ENCODE measurements at regions not wholly inside any gene's neighbourhood (a gene's known extent, or its start where the extent isn't known, plus 50 kb on each side); places are given as distances from the start of the nearest gene placed in this dataset.

- no peak overlapping the region for H2AFZ ChIP-seq (ENCODE audit: low read length)
- H3K4me3 ChIP-seq (ENCODE audit: low read depth, low read length, poor library complexity, severe bottlenecking) = no peak overlapping the region
- no TSS peak for BruUV-seq (replicated peaks)
- CTCF ChIA-PET (ENCODE audit: unreplicated experiment) = no interaction called here
- no peaks in the 10 kb centered on the region for H3K9me3 ChIP-seq (ENCODE audit: low read length)
- no peak overlapping the region for H3K4me2 ChIP-seq (ENCODE audit: low read length)
- no peaks in the 10 kb centered on the region for H3K79me2 ChIP-seq (ENCODE audit: insufficient read depth, low read depth, low read length)
- no peaks in the 10 kb centered on the region for H3K4me1 ChIP-seq (ENCODE audit: insufficient read depth, low read length, poor library complexity, severe bottlenecking)
- TF ChIP-seq EZH2phosphoT487 (IDR thresholded peaks at IDR 0.05; ENCODE audit: borderline replicate concordance, low read depth, low read length) (no peak), CTCF (conservative IDR thresholded peaks at IDR 0.05; ENCODE audit: low read length) (no peak)
- H4K20me1 ChIP-seq (ENCODE audit: insufficient read depth, low read length) = no peaks in the 10 kb centered on the region
- intact Hi-C loops (cut with micrococcal nuclease; ENCODE audit: unreplicated experiment) = no loop called here
- no peak for DNase-seq (ENCODE audit: low spot score)
- H3K36me3 ChIP-seq (ENCODE audit: insufficient read depth, low read length) = peaks cover 70% of the 10 kb centered on the region
- no peak overlapping the region for H3K27ac ChIP-seq (ENCODE audit: low read depth, low read length, poor library complexity, severe bottlenecking)
- H3K9me2 ChIP-seq (ENCODE audit: insufficient read depth, low read length) = no peaks in the 10 kb centered on the region
- POLR2A ChIA-PET = interaction anchor here (1.1 kb wide), 1 partner anchor 11 kb away, joined by 4 read pairs; no protein-coding TSS in a partner anchor
Observed at GRCh38 chr14:71734076-71734475, 198.2 kb upstream of the RGS6 start.

- Histone ChIP-seq H2AFZ (ENCODE audit: low read length) (no peak overlapping the region), H3K4me1 (ENCODE audit: insufficient read depth, low read length, poor library complexity, severe bottlenecking) (no peaks in the 10 kb centered on the region), H3K27ac (ENCODE audit: low read depth, low read length, poor library complexity, severe bottlenecking) (no peak overlapping the region), H3K9me3 (ENCODE audit: low read length) (no peaks in the 10 kb centered on the region), H3K36me3 (ENCODE audit: insufficient read depth, low read length) (peaks cover 63% of the 10 kb centered on the region), H3K79me2 (ENCODE audit: insufficient read depth, low read depth, low read length) (no peaks in the 10 kb centered on the region), H3K9me2 (ENCODE audit: insufficient read depth, low read length) (no peaks in the 10 kb centered on the region), H4K20me1 (ENCODE audit: insufficient read depth, low read length) (no peaks in the 10 kb centered on the region), H3K4me2 (ENCODE audit: low read length) (no peak overlapping the region), H3K4me3 (ENCODE audit: low read depth, low read length, poor library complexity, severe bottlenecking) (no peak overlapping the region)
- DNase-seq (ENCODE audit: low spot score) = no peak
- intact Hi-C loops (cut with micrococcal nuclease; ENCODE audit: unreplicated experiment) = no loop called here
- no TSS peak for BruUV-seq (replicated peaks)
- TF ChIP-seq CTCF (conservative IDR thresholded peaks at IDR 0.05; ENCODE audit: low read length) (no peak), EZH2phosphoT487 (IDR thresholded peaks at IDR 0.05; ENCODE audit: borderline replicate concordance, low read depth, low read length) (no peak)
- ChIA-PET CTCF (ENCODE audit: unreplicated experiment) (no interaction called here), POLR2A (interaction anchor here (1.1 kb wide), 1 partner anchor 12 kb away, joined by 4 read pairs; no protein-coding TSS in a partner anchor)
Observed at GRCh38 chr14:71734885-71735284, 197.3 kb upstream of the RGS6 start.

GRCh38 chr14:71737760-71738159 lies 194.5 kb upstream of the RGS6 start:
- Histone ChIP-seq H3K9me3 (ENCODE audit: low read length) (no peaks in the 10 kb centered on the region), H3K79me2 (ENCODE audit: insufficient read depth, low read depth, low read length) (no peaks in the 10 kb centered on the region), H4K20me1 (ENCODE audit: insufficient read depth, low read length) (no peaks in the 10 kb centered on the region), H3K9me2 (ENCODE audit: insufficient read depth, low read length) (no peaks in the 10 kb centered on the region), H3K36me3 (ENCODE audit: insufficient read depth, low read length) (peaks cover 39% of the 10 kb centered on the region), H2AFZ (ENCODE audit: low read length) (no peak overlapping the region), H3K27ac (ENCODE audit: low read depth, low read length, poor library complexity, severe bottlenecking) (no peak overlapping the region), H3K4me2 (ENCODE audit: low read length) (no peak overlapping the region), H3K4me1 (ENCODE audit: insufficient read depth, low read length, poor library complexity, severe bottlenecking) (no peaks in the 10 kb centered on the region), H3K4me3 (ENCODE audit: low read depth, low read length, poor library complexity, severe bottlenecking) (no peak overlapping the region)
- no TSS peak for BruUV-seq (replicated peaks)
- no peak for TF ChIP-seq EZH2phosphoT487 (IDR thresholded peaks at IDR 0.05; ENCODE audit: borderline replicate concordance, low read depth, low read length)
- TF ChIP-seq CTCF (conservative IDR thresholded peaks at IDR 0.05; ENCODE audit: low read length) = no peak
- ChIA-PET CTCF (ENCODE audit: unreplicated experiment) (interaction anchor here (1.0 to 1.3 kb wide), 2 partner anchors 450 to 595 kb away, joined by 3 read pairs; no protein-coding TSS in a partner anchor), POLR2A (interaction anchor here (0.7 to 1.6 kb wide), 2 partner anchors 18 to 474 kb away, joined by 3 read pairs; no protein-coding TSS in a partner anchor)
- DNase-seq (ENCODE audit: low spot score) = no peak
- intact Hi-C loops (cut with micrococcal nuclease; ENCODE audit: unreplicated experiment) = no loop called here
